Liver (tissue), 8 donors: ENCODE measurements at regions not wholly inside any gene's neighbourhood (a gene's known extent, or its start where the extent isn't known, plus 50 kb on each side); places are given as distances from the start of the nearest gene placed in this dataset.

ENCODE experiments used
- DNase-seq: peaks from one replicate; pipeline ENCODE4 v3.0.0-alpha.2; 2017; ENCODE audit warnings: low spot score
- H3K27ac ChIP-seq, 2 donors: one replicate each; pipeline ENCODE4 v1.7.0; 2013; ENCODE audit warnings: inconsistent platforms in 2 of 2, low read length in 2 of 2, control low read depth in 1 of 2, low read depth in 1 of 2, mild to moderate bottlenecking in 1 of 2
- H3K27me3 ChIP-seq, 4 donors: one replicate each; pipeline versions ENCODE4 v1.6.1 to v1.7.0; 2013; ENCODE audit warnings: low read length in 3 of 4, inconsistent platforms in 1 of 4, mild to moderate bottlenecking in 1 of 4, moderate library complexity in 1 of 4; ENCODE audit not compliant: control insufficient read depth in 4 of 4, insufficient read depth in 4 of 4
- H3K36me3 ChIP-seq, 4 donors: one replicate each; pipeline versions ENCODE4 v1.6.1 to v1.7.0; 2013; ENCODE audit warnings: low read length in 3 of 4, mild to moderate bottlenecking in 3 of 4, low read depth in 1 of 4, moderate library complexity in 1 of 4; ENCODE audit not compliant: control insufficient read depth in 4 of 4, insufficient read depth in 3 of 4
- H3K4me1 ChIP-seq, 4 donors: one replicate each; pipeline versions ENCODE4 v1.6.1 to v1.7.0; 2013; ENCODE audit warnings: low read length in 3 of 4, mild to moderate bottlenecking in 3 of 4, moderate library complexity in 1 of 4; ENCODE audit not compliant: control insufficient read depth in 4 of 4, insufficient read depth in 4 of 4
- H3K4me3 ChIP-seq, 3 donors: one replicate each; pipeline versions ENCODE4 v1.6.1 to v1.7.0; 2013; ENCODE audit warnings: low read length in 3 of 3, control low read depth in 1 of 3, low read depth in 1 of 3, mild to moderate bottlenecking in 1 of 3
- H3K9ac ChIP-seq, 2 donors: one replicate each; pipeline ENCODE4 v1.7.0; 2013; ENCODE audit warnings: low read length in 2 of 2, mild to moderate bottlenecking in 2 of 2, moderate library complexity in 2 of 2, control low read depth in 1 of 2, low read depth in 1 of 2
- H3K9me3 ChIP-seq, 4 donors: one replicate each; pipeline versions ENCODE4 v1.6.1 to v1.7.0; 2013; ENCODE audit warnings: low read length in 3 of 4; ENCODE audit not compliant: control insufficient read depth in 4 of 4
- FOXA1 ChIP-seq: IDR thresholded peaks from 2 replicates; pipeline ENCODE4 v1.6.1; 2016; ENCODE audit warnings: antibody characterized with exemption
- FOXA2 ChIP-seq: IDR thresholded peaks from 2 replicates; pipeline ENCODE4 v1.6.1; 2016; ENCODE audit warnings: antibody characterized with exemption
- GABPA ChIP-seq, 2 donors: IDR thresholded peaks in 1 of 2; conservative IDR thresholded peaks in 1 of 2; 2 replicates each; pipeline ENCODE4 v1.6.1; 2016; ENCODE audit warnings: antibody characterized with exemption in 2 of 2, mild to moderate bottlenecking in 1 of 2, moderate library complexity in 1 of 2
- HNF4A ChIP-seq, 2 donors: conservative IDR thresholded peaks; 2 replicates each; pipeline ENCODE4 v1.6.1; 2016; ENCODE audit warnings: antibody characterized with exemption in 2 of 2, mild to moderate bottlenecking in 2 of 2
- HNF4G ChIP-seq: IDR thresholded peaks from 2 replicates; pipeline ENCODE4 v1.6.1; 2016; ENCODE audit warnings: antibody characterized with exemption
- JUND ChIP-seq, 2 donors: IDR thresholded peaks; 2 replicates each; pipeline ENCODE4 v1.6.1; 2016; ENCODE audit warnings: antibody characterized with exemption in 2 of 2
- NR2F2 ChIP-seq: IDR thresholded peaks from 2 replicates; pipeline ENCODE4 v1.6.1; 2016; ENCODE audit warnings: antibody characterized with exemption
- RXRA ChIP-seq, 2 donors: IDR thresholded peaks; 2 replicates each; pipeline ENCODE4 v1.6.1; 2017 to 2018; ENCODE audit warnings: antibody characterized with exemption in 2 of 2, mild to moderate bottlenecking in 1 of 2
- SP1 ChIP-seq: IDR thresholded peaks from 2 replicates; pipeline ENCODE4 v1.6.1; 2018; ENCODE audit warnings: antibody characterized with exemption, mild to moderate bottlenecking
- TAF1 ChIP-seq: conservative IDR thresholded peaks from 2 replicates; pipeline ENCODE4 v1.6.1; 2016; ENCODE audit warnings: antibody characterized with exemption, mild to moderate bottlenecking
- YY1 ChIP-seq: IDR thresholded peaks from 2 replicates; pipeline ENCODE4 v1.6.1; 2016; ENCODE audit warnings: antibody characterized with exemption, mild to moderate bottlenecking
- WGBS: extraction: QIAGEN DNeasy Blood & Tissue Kit; methylation state at CpG from one replicate; pipeline ENCODE4 v1.1.7; 2013; 5-methylcytosine and 5-hydroxymethylcytosine counted together
- TF ChIP-seq, protein P1 (sequence below): fragments of 150-350 bp; IDR thresholded peaks from 2 replicates; pipeline ENCODE4 v1.5.1; 2017; ENCODE audit warnings: improper control_type of control experiment, low read depth, low read length; ENCODE audit not compliant: missing input control
- TF ChIP-seq, protein P2 (sequence below): IDR thresholded peaks from 2 replicates; pipeline ENCODE4 v1.6.1; 2016; ENCODE audit warnings: antibody characterized with exemption
- TF ChIP-seq, protein P3 (sequence below): IDR thresholded peaks from 2 replicates; pipeline ENCODE4 v1.6.1; 2016; ENCODE audit warnings: antibody characterized with exemption
- TF ChIP-seq, protein P4 (sequence below): IDR thresholded peaks from 2 replicates; pipeline ENCODE4 v1.6.1; 2016; ENCODE audit warnings: antibody characterized with exemption
- TF ChIP-seq, protein P5 (sequence below): IDR thresholded peaks from 2 replicates; pipeline ENCODE4 v1.6.1; 2016; ENCODE audit warnings: antibody characterized with exemption, mild to moderate bottlenecking
- donor health status: healthy.
- donor health status: healthy.
- donor health status: healthy.
- donor health status: healthy.
- donor health status: healthy.

DNA sequence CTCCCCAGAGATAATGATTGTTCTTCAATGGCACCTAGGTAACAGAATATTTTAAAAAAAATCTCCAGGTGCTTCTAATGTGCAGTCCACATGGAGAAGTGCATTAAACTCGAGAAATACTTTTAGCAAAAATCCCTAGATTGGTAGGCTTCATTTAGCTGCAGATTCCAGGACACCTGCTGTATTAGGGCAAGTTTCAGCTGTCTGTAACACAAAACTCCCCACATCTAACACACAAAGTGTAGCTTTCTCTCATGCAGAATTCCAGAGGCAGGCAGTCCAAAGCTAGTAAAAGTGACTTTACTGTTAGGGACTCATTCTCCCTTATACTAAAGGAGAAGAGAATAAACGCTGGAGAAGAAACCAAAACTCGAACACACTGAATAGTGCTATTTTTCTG, 1414.3 kb upstream of the B3GALT2 start:
- Histone ChIP-seq H3K9me3 (no peaks in the 10 kb centered on the region), H3K27me3 (no peaks in the 10 kb centered on the region), H3K27ac (no peak overlapping the region), H3K4me3 (no peak overlapping the region), H3K4me1 (no peaks in the 10 kb centered on the region), H3K36me3 (no peaks in the 10 kb centered on the region), H3K9ac (no peak overlapping the region)
- 64% methylated on average over 3 of the region's 3 CpGs for WGBS
- TF ChIP-seq HNF4G (no peak), NR2F2 (no peak), FOXA1 (no peak), YY1 (no peak), FOXA2 (no peak)
- TF ChIP-seq, protein P1, sequence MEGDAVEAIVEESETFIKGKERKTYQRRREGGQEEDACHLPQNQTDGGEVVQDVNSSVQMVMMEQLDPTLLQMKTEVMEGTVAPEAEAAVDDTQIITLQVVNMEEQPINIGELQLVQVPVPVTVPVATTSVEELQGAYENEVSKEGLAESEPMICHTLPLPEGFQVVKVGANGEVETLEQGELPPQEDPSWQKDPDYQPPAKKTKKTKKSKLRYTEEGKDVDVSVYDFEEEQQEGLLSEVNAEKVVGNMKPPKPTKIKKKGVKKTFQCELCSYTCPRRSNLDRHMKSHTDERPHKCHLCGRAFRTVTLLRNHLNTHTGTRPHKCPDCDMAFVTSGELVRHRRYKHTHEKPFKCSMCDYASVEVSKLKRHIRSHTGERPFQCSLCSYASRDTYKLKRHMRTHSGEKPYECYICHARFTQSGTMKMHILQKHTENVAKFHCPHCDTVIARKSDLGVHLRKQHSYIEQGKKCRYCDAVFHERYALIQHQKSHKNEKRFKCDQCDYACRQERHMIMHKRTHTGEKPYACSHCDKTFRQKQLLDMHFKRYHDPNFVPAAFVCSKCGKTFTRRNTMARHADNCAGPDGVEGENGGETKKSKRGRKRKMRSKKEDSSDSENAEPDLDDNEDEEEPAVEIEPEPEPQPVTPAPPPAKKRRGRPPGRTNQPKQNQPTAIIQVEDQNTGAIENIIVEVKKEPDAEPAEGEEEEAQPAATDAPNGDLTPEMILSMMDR: no peak
- no peak for DNase-seq

DNA sequence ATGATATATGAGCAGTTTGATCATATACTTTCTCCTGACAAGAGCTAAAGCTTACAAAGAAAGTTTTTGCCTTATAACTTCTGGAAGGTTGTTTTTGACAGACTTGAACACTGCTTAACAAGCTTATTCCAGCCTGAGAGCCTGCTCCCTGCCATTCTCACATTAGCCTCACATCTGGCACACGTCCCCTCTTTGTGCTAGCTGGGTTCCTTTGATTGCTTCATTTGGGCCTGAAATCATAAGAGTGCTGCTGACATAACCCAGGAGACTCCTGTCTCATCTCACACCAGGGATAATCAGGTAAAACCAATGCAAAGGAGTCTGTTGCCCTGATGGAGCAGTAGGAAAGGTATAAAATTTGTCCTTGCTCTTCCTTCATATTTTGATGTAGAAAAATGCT, 1411.7 kb upstream of the B3GALT2 start:
- H3K27me3 ChIP-seq: no peaks in the 10 kb centered on the region
- TF ChIP-seq YY1: no peak
- TF ChIP-seq GABPA (IDR thresholded peaks at IDR 0.05 in 1 of 2, conservative IDR thresholded peaks at IDR 0.05 in 1 of 2): no peak
- no peak for TF ChIP-seq TAF1
- TF ChIP-seq HNF4A (conservative IDR thresholded peaks at IDR 0.05): no peak
- TF ChIP-seq, protein P2, sequence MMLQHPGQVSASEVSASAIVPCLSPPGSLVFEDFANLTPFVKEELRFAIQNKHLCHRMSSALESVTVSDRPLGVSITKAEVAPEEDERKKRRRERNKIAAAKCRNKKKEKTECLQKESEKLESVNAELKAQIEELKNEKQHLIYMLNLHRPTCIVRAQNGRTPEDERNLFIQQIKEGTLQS: no peak
- no peak for TF ChIP-seq SP1
- TF ChIP-seq, protein P3, sequence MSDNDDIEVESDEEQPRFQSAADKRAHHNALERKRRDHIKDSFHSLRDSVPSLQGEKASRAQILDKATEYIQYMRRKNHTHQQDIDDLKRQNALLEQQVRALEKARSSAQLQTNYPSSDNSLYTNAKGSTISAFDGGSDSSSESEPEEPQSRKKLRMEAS: no peak
- no peaks in the 10 kb centered on the region for H3K36me3 ChIP-seq
- H3K4me3 ChIP-seq: no peak overlapping the region
- H3K9ac ChIP-seq: no peak overlapping the region
- WGBS: 38% methylated on average over 1 of the region's 1 CpG
- no peak for DNase-seq
- H3K27ac ChIP-seq: no peak overlapping the region
- H3K9me3 ChIP-seq: no peaks in the 10 kb centered on the region
- no peaks in the 10 kb centered on the region for H3K4me1 ChIP-seq

DNA sequence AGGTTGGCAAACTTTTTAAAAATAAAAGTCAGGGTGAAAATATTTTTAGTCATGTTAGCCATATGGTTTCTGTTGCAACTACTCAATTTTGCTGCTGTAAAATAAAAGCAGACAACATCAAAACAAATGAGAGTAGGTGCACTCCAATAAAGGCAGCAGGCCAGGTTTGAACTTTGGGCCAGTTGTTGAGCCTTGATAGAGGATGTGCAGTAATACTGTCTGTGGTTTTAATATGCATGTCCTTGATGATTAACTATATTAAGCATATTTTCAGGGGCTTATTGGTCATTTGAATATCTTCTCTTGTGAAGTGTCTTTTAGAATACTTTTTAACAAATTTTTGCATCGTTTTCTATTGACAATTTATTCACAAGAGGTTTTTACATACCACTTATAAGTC, 1399.9 kb upstream of the B3GALT2 start:
- no peaks in the 10 kb centered on the region for H3K27me3 ChIP-seq
- no peak overlapping the region for H3K27ac ChIP-seq
- H3K36me3 ChIP-seq: no peaks in the 10 kb centered on the region
- H3K9me3 ChIP-seq: peaks cover 0 to 1% (median 0%) of the 10 kb centered on the region in 4 donors
- WGBS: 49% methylated on average over 1 of the region's 1 CpG
- no peak overlapping the region for H3K4me3 ChIP-seq
- no peak for DNase-seq
- no peak overlapping the region for H3K9ac ChIP-seq
- no peaks in the 10 kb centered on the region for H3K4me1 ChIP-seq
- TF ChIP-seq, protein P2: no peak
- TF ChIP-seq FOXA2: no peak
- TF ChIP-seq, protein P4, sequence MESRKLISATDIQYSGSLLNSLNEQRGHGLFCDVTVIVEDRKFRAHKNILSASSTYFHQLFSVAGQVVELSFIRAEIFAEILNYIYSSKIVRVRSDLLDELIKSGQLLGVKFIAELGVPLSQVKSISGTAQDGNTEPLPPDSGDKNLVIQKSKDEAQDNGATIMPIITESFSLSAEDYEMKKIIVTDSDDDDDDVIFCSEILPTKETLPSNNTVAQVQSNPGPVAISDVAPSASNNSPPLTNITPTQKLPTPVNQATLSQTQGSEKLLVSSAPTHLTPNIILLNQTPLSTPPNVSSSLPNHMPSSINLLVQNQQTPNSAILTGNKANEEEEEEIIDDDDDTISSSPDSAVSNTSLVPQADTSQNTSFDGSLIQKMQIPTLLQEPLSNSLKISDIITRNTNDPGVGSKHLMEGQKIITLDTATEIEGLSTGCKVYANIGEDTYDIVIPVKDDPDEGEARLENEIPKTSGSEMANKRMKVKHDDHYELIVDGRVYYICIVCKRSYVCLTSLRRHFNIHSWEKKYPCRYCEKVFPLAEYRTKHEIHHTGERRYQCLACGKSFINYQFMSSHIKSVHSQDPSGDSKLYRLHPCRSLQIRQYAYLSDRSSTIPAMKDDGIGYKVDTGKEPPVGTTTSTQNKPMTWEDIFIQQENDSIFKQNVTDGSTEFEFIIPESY: no peak
- no peak for TF ChIP-seq RXRA (IDR thresholded peaks at IDR 0.05)
- TF ChIP-seq SP1: no peak
- no peak for TF ChIP-seq NR2F2
- TF ChIP-seq JUND (IDR thresholded peaks at IDR 0.05): no peak
- TF ChIP-seq GABPA (IDR thresholded peaks at IDR 0.05 in 1 of 2, conservative IDR thresholded peaks at IDR 0.05 in 1 of 2): no peak
- no peak for TF ChIP-seq YY1
- no peak for TF ChIP-seq TAF1
- TF ChIP-seq, protein P5, sequence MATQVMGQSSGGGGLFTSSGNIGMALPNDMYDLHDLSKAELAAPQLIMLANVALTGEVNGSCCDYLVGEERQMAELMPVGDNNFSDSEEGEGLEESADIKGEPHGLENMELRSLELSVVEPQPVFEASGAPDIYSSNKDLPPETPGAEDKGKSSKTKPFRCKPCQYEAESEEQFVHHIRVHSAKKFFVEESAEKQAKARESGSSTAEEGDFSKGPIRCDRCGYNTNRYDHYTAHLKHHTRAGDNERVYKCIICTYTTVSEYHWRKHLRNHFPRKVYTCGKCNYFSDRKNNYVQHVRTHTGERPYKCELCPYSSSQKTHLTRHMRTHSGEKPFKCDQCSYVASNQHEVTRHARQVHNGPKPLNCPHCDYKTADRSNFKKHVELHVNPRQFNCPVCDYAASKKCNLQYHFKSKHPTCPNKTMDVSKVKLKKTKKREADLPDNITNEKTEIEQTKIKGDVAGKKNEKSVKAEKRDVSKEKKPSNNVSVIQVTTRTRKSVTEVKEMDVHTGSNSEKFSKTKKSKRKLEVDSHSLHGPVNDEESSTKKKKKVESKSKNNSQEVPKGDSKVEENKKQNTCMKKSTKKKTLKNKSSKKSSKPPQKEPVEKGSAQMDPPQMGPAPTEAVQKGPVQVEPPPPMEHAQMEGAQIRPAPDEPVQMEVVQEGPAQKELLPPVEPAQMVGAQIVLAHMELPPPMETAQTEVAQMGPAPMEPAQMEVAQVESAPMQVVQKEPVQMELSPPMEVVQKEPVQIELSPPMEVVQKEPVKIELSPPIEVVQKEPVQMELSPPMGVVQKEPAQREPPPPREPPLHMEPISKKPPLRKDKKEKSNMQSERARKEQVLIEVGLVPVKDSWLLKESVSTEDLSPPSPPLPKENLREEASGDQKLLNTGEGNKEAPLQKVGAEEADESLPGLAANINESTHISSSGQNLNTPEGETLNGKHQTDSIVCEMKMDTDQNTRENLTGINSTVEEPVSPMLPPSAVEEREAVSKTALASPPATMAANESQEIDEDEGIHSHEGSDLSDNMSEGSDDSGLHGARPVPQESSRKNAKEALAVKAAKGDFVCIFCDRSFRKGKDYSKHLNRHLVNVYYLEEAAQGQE: no peak
